ENCODE measurements at regions not wholly inside any gene's neighbourhood (a gene's known extent, or its start where the extent isn't known, plus 50 kb on each side); places are given as distances from the start of the nearest gene placed in this dataset.
A peak's percentile ranks its signal among the peaks of the same experiment; 100 is the strongest.

GRCh38 chr2:106041150-106041549 is 153.0 kb downstream of the UXS1 start:
- no peak for DNase-seq (ENCODE audit: low read depth in 2 of 2)

DNA sequence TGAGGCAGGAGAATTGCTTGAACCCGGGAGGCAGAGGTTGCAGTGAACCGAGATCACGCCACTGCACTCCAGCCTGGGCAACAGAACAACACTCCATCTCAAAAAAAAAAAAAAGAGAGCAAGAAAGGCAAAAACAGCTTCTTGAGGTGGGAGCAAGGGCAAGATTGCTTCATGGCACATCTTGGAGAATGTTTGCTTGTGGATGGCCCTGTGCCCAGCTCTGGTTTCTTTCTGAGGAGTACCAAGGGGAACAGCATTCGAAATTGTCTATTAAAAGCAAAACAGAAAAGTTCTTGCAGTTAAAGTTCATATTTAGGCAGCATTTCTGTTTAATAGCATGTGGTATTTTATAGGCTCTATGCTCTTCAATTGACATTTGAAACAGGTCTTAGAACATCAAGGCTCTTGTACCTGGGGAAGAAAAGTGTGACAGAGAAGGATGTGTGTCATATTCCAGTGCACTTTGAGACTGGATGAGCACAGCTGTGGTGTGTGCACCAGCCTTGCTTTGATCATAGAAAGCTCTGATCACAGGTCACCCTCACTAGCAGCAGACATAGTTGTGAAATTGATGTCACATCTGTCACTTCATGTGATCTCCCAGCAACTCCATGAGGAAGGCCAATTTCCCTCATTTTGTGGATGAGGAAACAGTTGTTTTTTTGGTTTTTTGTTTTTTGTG is 154.3 kb downstream of the UXS1 start:
- DNase-seq (ENCODE audit: low read depth in 2 of 2): no peak

- no peak for DNase-seq (ENCODE audit: low read depth in 2 of 2)
Observed at GRCh38 chr2:106038601-106039375, 155.3 kb downstream of the UXS1 start.

DNA sequence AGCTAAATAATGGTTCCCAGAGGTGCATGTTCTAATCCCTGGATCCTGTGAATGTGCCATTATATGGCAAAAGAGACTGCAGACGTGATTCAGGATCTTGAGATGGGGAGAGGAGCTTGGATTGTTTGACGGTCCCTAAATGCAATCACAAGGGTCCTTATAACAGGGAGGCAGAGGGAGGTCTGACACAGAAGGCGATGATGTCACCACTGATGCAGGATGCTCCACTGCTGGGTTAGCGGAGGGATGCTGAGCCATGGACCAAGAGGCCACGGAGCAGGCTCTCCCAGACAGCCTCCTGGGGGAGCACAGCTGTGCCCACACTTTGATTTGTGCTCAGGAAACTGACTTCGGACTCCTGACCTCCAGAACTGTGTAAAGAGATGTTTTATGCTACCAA is 156.2 kb downstream of the UXS1 start:
- no peak for DNase-seq (ENCODE audit: low read depth in 2 of 2)

GRCh38 chr2:106037262-106037661 is 156.8 kb downstream of the UXS1 start:
- no peak for DNase-seq (ENCODE audit: low read depth in 2 of 2)

- DNase-seq (ENCODE audit: low read depth in 2 of 2): no peak
Observed at GRCh38 chr2:106034325-106034724, 159.8 kb downstream of the UXS1 start.

DNA sequence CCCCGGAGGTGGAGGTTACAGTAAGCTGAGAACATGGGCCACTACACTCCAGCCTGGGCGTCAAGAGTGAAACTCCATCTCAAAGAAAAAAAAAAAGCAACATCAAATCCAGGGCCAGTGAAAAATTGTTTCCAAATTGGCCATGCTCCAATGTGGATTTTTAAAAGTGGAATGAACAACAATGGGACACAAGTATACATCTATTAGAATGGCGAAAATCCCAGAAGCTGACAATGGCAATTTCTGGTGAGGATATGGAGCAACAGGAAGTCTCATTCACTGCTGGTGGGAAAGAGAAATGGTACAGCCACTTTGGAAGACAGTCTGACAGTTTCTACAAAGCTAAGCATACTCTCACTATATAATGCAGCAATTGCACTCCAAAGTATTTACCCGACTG is 161.4 kb downstream of the UXS1 start:
- DNase-seq (ENCODE audit: low read depth in 2 of 2): no peak

DNA sequence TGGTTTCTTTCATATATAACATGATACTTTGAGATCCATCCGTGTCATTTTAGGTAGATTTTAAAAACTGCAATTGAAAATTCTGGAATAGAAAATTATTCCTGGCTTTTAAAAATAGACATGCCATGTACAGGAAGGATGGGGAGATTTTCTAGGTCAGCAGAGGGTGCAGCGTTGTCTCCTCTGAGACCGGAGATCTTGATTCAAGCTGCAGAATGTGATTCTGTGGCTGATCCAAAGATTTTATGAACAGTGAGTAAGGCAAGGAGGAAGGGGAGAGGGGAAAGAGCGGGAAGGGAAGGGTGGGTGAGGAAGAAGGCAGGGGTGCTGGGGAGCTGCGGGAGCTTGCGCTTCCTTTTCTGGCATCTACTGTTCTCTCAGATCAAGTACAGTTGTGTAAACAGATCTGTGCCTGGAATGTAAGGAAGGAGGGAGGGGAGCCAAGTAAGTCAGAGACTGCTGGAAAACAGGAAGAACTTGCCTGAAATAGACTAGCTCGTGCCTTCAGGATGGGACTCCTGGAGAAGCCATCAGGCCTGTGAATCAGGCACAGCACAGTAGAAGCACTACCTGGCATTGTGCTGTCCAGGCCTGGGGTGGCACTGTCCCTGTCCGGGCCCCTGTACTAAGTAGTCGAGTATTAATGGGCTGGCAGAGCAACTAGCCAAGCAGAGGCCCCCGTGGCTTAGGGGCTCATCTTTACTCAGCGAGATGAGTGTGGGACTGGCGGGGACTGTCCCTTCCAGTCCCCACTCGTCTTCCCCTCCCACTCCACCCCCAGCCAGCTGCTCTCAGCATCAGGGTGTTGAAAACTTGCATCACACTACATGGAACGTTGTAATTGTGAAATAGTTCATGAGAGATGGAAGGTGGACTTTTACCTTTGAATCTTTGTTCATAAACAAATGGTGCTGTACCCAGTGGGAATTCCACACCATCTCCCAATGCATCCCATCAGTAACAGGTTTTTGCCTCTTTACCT is 163.5 kb downstream of the UXS1 start:
- DNase-seq (ENCODE audit: low read depth in 2 of 2): peak; percentile 24 to 41

GRCh38 chr2:106028192-106028591 is 165.9 kb downstream of the UXS1 start:
- no peak for DNase-seq (ENCODE audit: low read depth in 2 of 2)

DNA sequence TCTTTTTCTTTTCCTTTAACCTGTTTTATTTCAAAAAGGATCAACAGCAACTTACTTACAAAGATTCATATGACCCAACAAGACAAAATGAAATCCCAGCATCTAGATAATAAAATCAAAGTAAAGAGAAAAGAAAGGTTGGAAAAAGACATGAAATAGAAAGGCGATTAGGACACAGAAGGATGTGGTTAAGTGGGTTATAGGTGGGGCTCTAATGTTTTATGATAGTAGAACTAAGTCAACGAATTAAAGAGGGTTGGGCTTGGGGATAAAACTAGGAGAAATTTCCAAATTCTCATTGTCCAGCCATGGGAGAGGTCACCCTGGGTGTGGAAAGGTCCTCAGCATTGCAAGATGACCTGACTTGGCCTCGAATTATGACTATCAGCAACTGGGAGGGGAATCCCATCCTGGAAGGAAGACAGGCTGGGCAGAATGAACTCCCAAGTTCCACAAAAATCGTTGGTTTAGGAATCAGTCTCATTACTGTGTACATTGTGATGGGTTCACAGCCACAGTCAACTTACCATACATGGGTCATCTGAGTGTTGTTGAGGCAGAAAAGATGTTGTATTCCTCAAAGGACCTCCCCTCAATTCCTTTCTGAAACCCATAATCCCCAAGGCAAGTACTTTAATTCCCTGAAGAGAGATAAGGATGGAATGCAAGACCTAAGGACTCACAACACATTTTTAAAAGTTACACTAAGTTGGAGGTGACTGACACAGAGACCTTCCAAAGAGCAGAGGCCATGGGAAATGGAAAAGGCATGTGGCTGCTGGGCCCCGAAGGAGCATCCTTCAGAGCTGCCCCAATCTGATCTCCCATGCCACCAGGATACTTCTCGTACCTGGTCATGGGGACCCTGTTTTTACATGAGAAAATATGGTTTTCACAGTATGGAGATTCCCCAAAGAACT is 167.6 kb downstream of the UXS1 start:
- DNase-seq (ENCODE audit: low read depth in 2 of 2): no peak

DNA sequence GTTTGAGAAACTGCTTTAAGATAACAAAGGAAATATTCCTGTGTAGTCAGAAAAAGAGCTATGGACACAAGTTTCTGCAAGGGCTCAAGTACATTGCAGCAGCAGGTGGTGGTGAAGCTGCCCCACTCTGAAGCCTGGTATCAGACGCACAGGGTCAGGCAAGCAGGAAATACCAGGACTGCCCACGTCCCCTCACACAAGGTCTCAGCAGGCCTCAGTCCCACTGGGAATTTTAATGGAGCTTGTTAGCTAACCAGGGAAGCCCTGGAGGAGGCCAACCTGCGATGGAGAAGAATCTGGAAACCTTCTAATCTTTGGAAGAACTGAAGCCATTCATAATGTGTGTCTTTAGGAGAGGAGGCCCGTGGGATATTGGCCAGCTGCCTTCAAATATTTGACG is 168.3 kb downstream of the UXS1 start:
- DNase-seq (ENCODE audit: low read depth in 2 of 2): no peak

GRCh38 chr2:106021662-106022028 is 172.5 kb downstream of the UXS1 start:
- no peak for DNase-seq (ENCODE audit: low read depth in 2 of 2)

- DNase-seq (ENCODE audit: low read depth in 2 of 2): no peak
Observed at GRCh38 chr2:106020821-106021661, 173.1 kb downstream of the UXS1 start.

GRCh38 chr2:106020032-106020431 is 174.1 kb downstream of the UXS1 start:
- no peak for DNase-seq (ENCODE audit: low read depth in 2 of 2)

GRCh38 chr2:106018141-106018540 is 176.0 kb downstream of the UXS1 start:
- DNase-seq (ENCODE audit: low read depth in 2 of 2): no peak

- no peak for DNase-seq (ENCODE audit: low read depth in 2 of 2)
Observed at GRCh38 chr2:106012591-106013347, 181.3 kb downstream of the UXS1 start.

- DNase-seq (ENCODE audit: low read depth in 2 of 2): no peak
Observed at GRCh38 chr2:106012001-106012590, 182.0 kb downstream of the UXS1 start.

GRCh38 chr2:106011380-106011779 is 182.7 kb downstream of the UXS1 start:
- no peak for DNase-seq (ENCODE audit: low read depth in 2 of 2)

DNA sequence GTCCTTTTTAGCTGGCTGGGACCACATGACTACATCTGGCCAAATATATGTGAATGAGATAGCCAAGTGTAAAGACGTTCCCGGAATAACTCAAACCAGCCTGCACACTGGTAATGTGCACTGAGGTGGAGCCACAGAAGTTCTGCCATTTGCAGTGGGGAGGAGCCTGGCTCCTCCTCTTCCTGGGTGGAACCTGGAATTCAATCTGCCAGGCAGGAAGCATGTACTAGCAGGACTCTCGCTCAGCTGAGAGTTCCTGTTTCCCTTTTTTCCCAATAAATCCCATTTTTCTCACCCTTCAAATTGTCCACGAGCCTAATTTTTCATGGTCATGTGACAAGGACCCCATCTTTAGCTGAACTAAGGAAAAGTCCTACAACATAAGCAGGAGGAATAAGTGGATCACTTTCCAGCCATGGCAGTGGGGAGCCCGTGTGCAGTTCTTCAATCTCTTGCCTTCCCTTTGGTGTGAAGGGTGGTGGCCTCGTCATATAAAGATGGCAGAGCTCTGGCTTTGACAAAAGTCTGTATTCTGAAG is 183.2 kb downstream of the UXS1 start:
- no peak for DNase-seq (ENCODE audit: low read depth in 2 of 2)

Data from stimulated activated CD4-positive, alpha-beta T cell treated with anti-CD3 and anti-CD28 coated beads, Interleukin-15, amount 100 ng/mL, for 48 hours (primary cell).